CD4-positive, alpha-beta T cell (primary cell): ENCODE measurements at regions not wholly inside any gene's neighbourhood (a gene's known extent, or its start where the extent isn't known, plus 50 kb on each side); places are given as distances from the start of the nearest gene placed in this dataset.

Experiments used
- ATAC-seq: fragments of 200-7000 bp; cut with Tn5 transposase; one replicate; pipeline ENCODE4 v1.10.0; 2022; ENCODE audit warnings: mild to moderate bottlenecking; ENCODE audit not compliant: poor library complexity
- CTCF ChIA-PET: fragments of 350-600 bp; sonication (Branson Sonifier 250); formaldehyde crosslinking; loops from one replicate; lab custom pipeline; 2021; ENCODE audit warnings: antibody characterized with exemption, inconsistent platforms; lab: Charles Lee
- POLR2A ChIA-PET: fragments of 350-600 bp; sonication (Branson Sonifier 250); formaldehyde crosslinking; loops from one replicate; lab custom pipeline; 2021; ENCODE audit warnings: antibody characterized with exemption, inconsistent platforms; lab: Charles Lee
- DNase-seq, 14 experiments: peaks; one replicate each; pipeline ENCODE4 v3.0.0-alpha.2; 2013 to 2020; ENCODE audit warnings: mixed read lengths in 2 of 14
- H3K27ac ChIP-seq, 2 donors: one replicate each; pipeline versions ENCODE4 v1.5.1 to v1.7.0; 2013; ENCODE audit warnings: low read length in 2 of 2, low read depth in 1 of 2, mild to moderate bottlenecking in 1 of 2
- H3K27me3 ChIP-seq, 2 experiments: 1 replicate in 1 of 2; 2 replicates in 1 of 2; pipeline versions ENCODE4 v1.6.1 to v1.7.0; 2013; ENCODE audit warnings: low read length in 2 of 2, control low read depth in 1 of 2, mild to moderate bottlenecking in 1 of 2, moderate library complexity in 1 of 2; ENCODE audit not compliant: insufficient read depth in 2 of 2, control insufficient read depth in 1 of 2
- H3K36me3 ChIP-seq: one replicate; pipeline ENCODE4 v1.6.1; 2013; ENCODE audit warnings: low read length, control low read depth; ENCODE audit not compliant: insufficient read depth
- H3K4me1 ChIP-seq: one replicate; pipeline ENCODE4 v1.6.1; 2013; ENCODE audit warnings: low read length, control low read depth; ENCODE audit not compliant: insufficient read depth
- H3K4me3 ChIP-seq: one replicate; pipeline ENCODE4 v1.5.1; 2013; ENCODE audit warnings: mild to moderate bottlenecking, low read length, moderate library complexity
- H3K9me3 ChIP-seq, 2 experiments: 1 replicate in 1 of 2; 2 replicates in 1 of 2; pipeline versions ENCODE4 v1.6.1 to v1.7.0; 2013; ENCODE audit warnings: low read length in 2 of 2, mild to moderate bottlenecking in 2 of 2, control low read depth in 1 of 2, moderate library complexity in 1 of 2; ENCODE audit not compliant: control insufficient read depth in 1 of 2, insufficient read depth in 1 of 2
- H3K27ac Mint-ChIP-seq: one replicate; pipeline ENCODE4 v1.8.0; 2020; ENCODE audit warnings: mixed read lengths
- H3K27me3 Mint-ChIP-seq: one replicate; pipeline ENCODE4 v1.8.0; 2021; ENCODE audit warnings: mixed read lengths
- H3K36me3 Mint-ChIP-seq: one replicate; pipeline ENCODE4 v1.8.0; 2021; ENCODE audit warnings: low read depth, mixed read lengths
- H3K4me1 Mint-ChIP-seq: one replicate; pipeline ENCODE4 v1.8.0; 2021; ENCODE audit warnings: low read depth, mixed read lengths
- H3K4me3 Mint-ChIP-seq: one replicate; pipeline ENCODE4 v1.8.0; 2020; ENCODE audit warnings: mild to moderate bottlenecking, mixed read lengths
- H3K9me3 Mint-ChIP-seq: one replicate; pipeline ENCODE4 v1.8.0; 2020; ENCODE audit warnings: mixed read lengths
- intact Hi-C, 2 experiments: fragments of 100-400 bp; cut with DNase I in 1 of 2; cut with micrococcal nuclease in 1 of 2; formaldehyde crosslinking; loops; one replicate each; pipeline versions ENCODE4 v1.15.1 to v1.9.0; 2023 to 2025; cut with DNase I, micrococcal nuclease
- TF ChIP-seq, protein P1 (sequence below): fragments of 200-600 bp; IDR thresholded peaks from one replicate; pipeline ENCODE4 v1.8.0; 2022; ENCODE audit warnings: antibody characterized with exemption, mild to moderate bottlenecking

DNA sequence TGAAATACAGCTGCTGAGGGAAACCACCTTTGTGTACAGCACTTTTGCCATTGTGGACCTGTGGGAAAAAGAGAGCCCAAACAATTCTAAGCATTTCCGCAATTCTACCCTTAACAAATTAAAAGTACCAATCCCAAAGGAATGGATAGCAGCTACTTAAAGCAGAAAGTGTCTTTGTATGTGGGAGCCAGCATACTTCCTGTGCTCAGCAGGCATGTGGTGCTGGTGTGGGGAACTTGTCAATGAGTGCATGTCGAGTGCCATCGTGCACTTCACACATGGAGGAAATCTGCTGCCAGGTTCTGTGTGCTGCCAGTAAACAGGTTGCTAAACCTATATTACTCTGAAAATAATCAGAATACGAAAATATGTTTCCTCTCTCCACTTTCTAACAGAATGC, 399.0 kb downstream of the LRRC70 start:
- Histone ChIP-seq H3K9me3 (no peaks in the 10 kb centered on the region), H3K4me3 (no peak overlapping the region), H3K27ac (no peak overlapping the region), H3K36me3 (no peaks in the 10 kb centered on the region), H3K4me1 (no peaks in the 10 kb centered on the region), H3K27me3 (no peaks in the 10 kb centered on the region)
- Mint-ChIP-seq H3K36me3 (no peaks in the 10 kb centered on the region), H3K27ac (no peak overlapping the region), H3K27me3 (no peaks in the 10 kb centered on the region), H3K4me3 (no peak overlapping the region), H3K9me3 (no peaks in the 10 kb centered on the region), H3K4me1 (no peaks in the 10 kb centered on the region)
- intact Hi-C loops = no loop called here
- ChIA-PET CTCF (no interaction called here), POLR2A (no interaction called here)
- TF ChIP-seq, protein P1, sequence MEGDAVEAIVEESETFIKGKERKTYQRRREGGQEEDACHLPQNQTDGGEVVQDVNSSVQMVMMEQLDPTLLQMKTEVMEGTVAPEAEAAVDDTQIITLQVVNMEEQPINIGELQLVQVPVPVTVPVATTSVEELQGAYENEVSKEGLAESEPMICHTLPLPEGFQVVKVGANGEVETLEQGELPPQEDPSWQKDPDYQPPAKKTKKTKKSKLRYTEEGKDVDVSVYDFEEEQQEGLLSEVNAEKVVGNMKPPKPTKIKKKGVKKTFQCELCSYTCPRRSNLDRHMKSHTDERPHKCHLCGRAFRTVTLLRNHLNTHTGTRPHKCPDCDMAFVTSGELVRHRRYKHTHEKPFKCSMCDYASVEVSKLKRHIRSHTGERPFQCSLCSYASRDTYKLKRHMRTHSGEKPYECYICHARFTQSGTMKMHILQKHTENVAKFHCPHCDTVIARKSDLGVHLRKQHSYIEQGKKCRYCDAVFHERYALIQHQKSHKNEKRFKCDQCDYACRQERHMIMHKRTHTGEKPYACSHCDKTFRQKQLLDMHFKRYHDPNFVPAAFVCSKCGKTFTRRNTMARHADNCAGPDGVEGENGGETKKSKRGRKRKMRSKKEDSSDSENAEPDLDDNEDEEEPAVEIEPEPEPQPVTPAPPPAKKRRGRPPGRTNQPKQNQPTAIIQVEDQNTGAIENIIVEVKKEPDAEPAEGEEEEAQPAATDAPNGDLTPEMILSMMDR = no peak
- no peak for DNase-seq
- ATAC-seq = no peak

- TF ChIP-seq, protein P1 = no peak
- CTCF ChIA-PET = no interaction called here
- Histone ChIP-seq H3K4me3 (no peak overlapping the region), H3K27ac (no peak overlapping the region), H3K27me3 (no peaks in the 10 kb centered on the region), H3K9me3 (peaks cover 0 to 7% of the 10 kb centered on the region in 2 experiments), H3K36me3 (no peaks in the 10 kb centered on the region), H3K4me1 (no peaks in the 10 kb centered on the region)
- Mint-ChIP-seq H3K4me1 (no peaks in the 10 kb centered on the region), H3K27ac (no peak overlapping the region), H3K4me3 (no peak overlapping the region), H3K36me3 (no peaks in the 10 kb centered on the region), H3K27me3 (no peaks in the 10 kb centered on the region), H3K9me3 (no peaks in the 10 kb centered on the region)
- intact Hi-C loops = no loop called here
- no peak for DNase-seq
- POLR2A ChIA-PET = no interaction called here
- no peak for ATAC-seq
These were observed 396.0 kb downstream of the LRRC70 start for GRCh38 chr5:62974623-62975022.

- DNase-seq (no peak), ATAC-seq (no peak)
- Mint-ChIP-seq H3K36me3 (no peaks in the 10 kb centered on the region), H3K27me3 (no peaks in the 10 kb centered on the region), H3K4me3 (no peak overlapping the region), H3K27ac (no peak overlapping the region), H3K9me3 (peaks cover 8% of the 10 kb centered on the region), H3K4me1 (no peaks in the 10 kb centered on the region)
- H3K4me3 ChIP-seq = no peak overlapping the region
- no peaks in the 10 kb centered on the region for H3K36me3 ChIP-seq
- ChIA-PET CTCF (no interaction called here), POLR2A (no interaction called here)
- intact Hi-C loops = no loop called here
- no peaks in the 10 kb centered on the region for H3K4me1 ChIP-seq
- TF ChIP-seq, protein P1 = no peak
- no peaks in the 10 kb centered on the region for H3K27me3 ChIP-seq
- peaks cover 0 to 9% of the 10 kb centered on the region in 2 experiments for H3K9me3 ChIP-seq
- no peak overlapping the region for H3K27ac ChIP-seq
These were observed 390.9 kb downstream of the LRRC70 start for GRCh38 chr5:62969409-62970120.
